ENCODE measurements at regions not wholly inside any gene's neighbourhood (a gene's known extent, or its start where the extent isn't known, plus 50 kb on each side); places are given as distances from the start of the nearest gene placed in this dataset.

DNA sequence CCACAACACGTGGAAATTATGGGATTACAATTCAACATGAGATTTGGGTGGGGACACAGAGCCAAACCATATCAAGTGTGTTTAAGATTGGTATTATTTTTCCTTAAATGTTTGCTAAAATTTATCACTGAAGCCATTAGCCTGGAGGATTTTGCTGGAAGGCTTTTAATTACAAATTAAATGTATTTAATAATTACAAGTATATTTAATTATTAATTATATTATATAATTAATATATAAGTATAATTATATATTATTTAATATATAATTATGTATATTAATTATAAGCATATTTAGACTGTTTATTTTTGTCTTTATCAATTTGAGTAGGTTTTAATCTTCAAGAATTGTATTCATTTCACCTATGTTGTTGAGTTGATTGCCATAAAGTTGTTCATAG lies 427.4 kb upstream of the FLRT2 start:
- Histone ChIP-seq H3K27ac (ENCODE audit: low read depth, low read length) (no peak overlapping the region), H3K36me3 (ENCODE audit: control insufficient read depth in 1 of 2, insufficient read depth in 2 of 2, low read length in 2 of 2) (no peaks in the 10 kb centered on the region), H3K4me1 (ENCODE audit: control insufficient read depth in 1 of 2, insufficient read depth in 2 of 2, low read length in 2 of 2) (no peaks in the 10 kb centered on the region), H3K9ac (ENCODE audit: low read depth in 1 of 2, low read length in 2 of 2) (no peak overlapping the region), H3K27me3 (ENCODE audit: control insufficient read depth in 1 of 2, insufficient read depth in 2 of 2, low read length in 2 of 2) (no peaks in the 10 kb centered on the region), H3K4me3 (ENCODE audit: low read depth in 1 of 2, low read length in 2 of 2) (no peak overlapping the region), H3K9me3 (ENCODE audit: control insufficient read depth in 1 of 2, low read length in 2 of 2) (peaks cover 3 to 12% of the 10 kb centered on the region in 2 donors)

DNA sequence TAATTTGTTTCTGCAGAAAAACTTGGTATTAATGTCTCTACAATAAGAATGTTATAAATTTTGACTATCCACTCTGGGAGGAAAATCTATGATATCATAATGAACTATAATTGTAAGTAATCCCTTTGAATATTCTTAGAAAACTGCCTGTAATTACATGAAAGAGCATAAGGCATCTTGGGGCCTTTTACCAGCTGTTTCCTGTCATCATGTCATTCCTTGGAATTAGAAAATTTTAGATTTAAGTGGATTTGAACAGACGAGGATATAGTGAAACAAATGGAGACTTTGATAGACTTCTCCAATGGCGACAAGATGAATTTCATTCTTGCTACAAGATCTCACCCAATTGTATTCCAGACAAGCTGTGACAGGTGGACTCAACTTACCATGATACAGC lies 423.4 kb upstream of the FLRT2 start:
- Histone ChIP-seq H3K27ac (ENCODE audit: low read depth, low read length) (no peak overlapping the region), H3K27me3 (ENCODE audit: control insufficient read depth in 1 of 2, insufficient read depth in 2 of 2, low read length in 2 of 2) (no peaks in the 10 kb centered on the region), H3K4me3 (ENCODE audit: low read depth in 1 of 2, low read length in 2 of 2) (no peak overlapping the region), H3K9me3 (ENCODE audit: control insufficient read depth in 1 of 2, low read length in 2 of 2) (peaks cover 3 to 10% of the 10 kb centered on the region in 2 donors), H3K36me3 (ENCODE audit: control insufficient read depth in 1 of 2, insufficient read depth in 2 of 2, low read length in 2 of 2) (no peaks in the 10 kb centered on the region), H3K4me1 (ENCODE audit: control insufficient read depth in 1 of 2, insufficient read depth in 2 of 2, low read length in 2 of 2) (no peaks in the 10 kb centered on the region), H3K9ac (ENCODE audit: low read depth in 1 of 2, low read length in 2 of 2) (no peak overlapping the region)

GRCh38 chr14:85112762-85113161 lies 417.2 kb upstream of the FLRT2 start:
- no peak overlapping the region for H3K4me3 ChIP-seq (ENCODE audit: low read depth in 1 of 2, low read length in 2 of 2)
- H3K9ac ChIP-seq (ENCODE audit: low read depth in 1 of 2, low read length in 2 of 2) = no peak overlapping the region
- no peaks in the 10 kb centered on the region for H3K27me3 ChIP-seq (ENCODE audit: control insufficient read depth in 1 of 2, insufficient read depth in 2 of 2, low read length in 2 of 2)
- H3K9me3 ChIP-seq (ENCODE audit: control insufficient read depth in 1 of 2, low read length in 2 of 2) = peaks cover 7 to 10% of the 10 kb centered on the region in 2 donors
- no peak overlapping the region for H3K27ac ChIP-seq (ENCODE audit: low read depth, low read length)
- H3K4me1 ChIP-seq (ENCODE audit: control insufficient read depth in 1 of 2, insufficient read depth in 2 of 2, low read length in 2 of 2) = no peaks in the 10 kb centered on the region
- no peaks in the 10 kb centered on the region for H3K36me3 ChIP-seq (ENCODE audit: control insufficient read depth in 1 of 2, insufficient read depth in 2 of 2, low read length in 2 of 2)

- H3K4me1 ChIP-seq (ENCODE audit: control insufficient read depth in 1 of 2, insufficient read depth in 2 of 2, low read length in 2 of 2) = no peaks in the 10 kb centered on the region
- no peaks in the 10 kb centered on the region for H3K36me3 ChIP-seq (ENCODE audit: control insufficient read depth in 1 of 2, insufficient read depth in 2 of 2, low read length in 2 of 2)
- no peak overlapping the region for H3K27ac ChIP-seq (ENCODE audit: low read depth, low read length)
- no peak overlapping the region for H3K4me3 ChIP-seq (ENCODE audit: low read depth in 1 of 2, low read length in 2 of 2)
- H3K9ac ChIP-seq (ENCODE audit: low read depth in 1 of 2, low read length in 2 of 2) = no peak overlapping the region
- H3K27me3 ChIP-seq (ENCODE audit: control insufficient read depth in 1 of 2, insufficient read depth in 2 of 2, low read length in 2 of 2) = no peaks in the 10 kb centered on the region
- H3K9me3 ChIP-seq (ENCODE audit: control insufficient read depth in 1 of 2, low read length in 2 of 2) = peaks cover 7 to 10% of the 10 kb centered on the region in 2 donors
Observed at GRCh38 chr14:85115921-85116320, 414.0 kb upstream of the FLRT2 start.

- no peaks in the 10 kb centered on the region for H3K36me3 ChIP-seq (ENCODE audit: control insufficient read depth in 1 of 2, insufficient read depth in 2 of 2, low read length in 2 of 2)
- no peak overlapping the region for H3K9ac ChIP-seq (ENCODE audit: low read depth in 1 of 2, low read length in 2 of 2)
- H3K4me1 ChIP-seq (ENCODE audit: control insufficient read depth in 1 of 2, insufficient read depth in 2 of 2, low read length in 2 of 2) = no peaks in the 10 kb centered on the region
- H3K4me3 ChIP-seq (ENCODE audit: low read depth in 1 of 2, low read length in 2 of 2) = no peak overlapping the region
- H3K27ac ChIP-seq (ENCODE audit: low read depth, low read length) = no peak overlapping the region
- peaks cover 3 to 7% of the 10 kb centered on the region in 2 donors for H3K9me3 ChIP-seq (ENCODE audit: control insufficient read depth in 1 of 2, low read length in 2 of 2)
- H3K27me3 ChIP-seq (ENCODE audit: control insufficient read depth in 1 of 2, insufficient read depth in 2 of 2, low read length in 2 of 2) = no peaks in the 10 kb centered on the region
Observed at GRCh38 chr14:85118274-85118673, 411.7 kb upstream of the FLRT2 start.

DNA sequence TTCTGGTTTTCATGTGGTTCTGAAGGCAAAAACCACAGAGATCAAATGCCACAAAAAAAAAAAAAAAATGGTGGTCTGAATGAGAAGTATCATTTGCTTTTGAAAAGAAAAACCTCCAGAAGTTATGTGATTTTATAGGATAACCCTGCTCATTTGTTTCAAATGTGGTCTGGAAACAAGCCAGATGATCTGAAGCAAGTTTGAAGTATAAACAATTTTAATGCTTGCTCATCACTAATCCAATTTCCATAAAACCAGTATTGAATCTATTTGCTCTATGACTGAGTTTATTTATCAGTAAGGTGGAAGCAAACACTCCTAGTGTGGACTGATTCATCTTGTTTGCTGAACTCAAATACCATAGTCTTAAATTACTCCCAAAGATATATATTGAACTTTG lies 407.3 kb upstream of the FLRT2 start:
- Histone ChIP-seq H3K9me3 (ENCODE audit: control insufficient read depth in 1 of 2, low read length in 2 of 2) (peaks cover 7 to 8% of the 10 kb centered on the region in 2 donors), H3K4me1 (ENCODE audit: control insufficient read depth in 1 of 2, insufficient read depth in 2 of 2, low read length in 2 of 2) (no peaks in the 10 kb centered on the region), H3K27ac (ENCODE audit: low read depth, low read length) (no peak overlapping the region), H3K36me3 (ENCODE audit: control insufficient read depth in 1 of 2, insufficient read depth in 2 of 2, low read length in 2 of 2) (no peaks in the 10 kb centered on the region), H3K27me3 (ENCODE audit: control insufficient read depth in 1 of 2, insufficient read depth in 2 of 2, low read length in 2 of 2) (no peaks in the 10 kb centered on the region), H3K4me3 (ENCODE audit: low read depth in 1 of 2, low read length in 2 of 2) (no peak overlapping the region), H3K9ac (ENCODE audit: low read depth in 1 of 2, low read length in 2 of 2) (no peak overlapping the region)

DNA sequence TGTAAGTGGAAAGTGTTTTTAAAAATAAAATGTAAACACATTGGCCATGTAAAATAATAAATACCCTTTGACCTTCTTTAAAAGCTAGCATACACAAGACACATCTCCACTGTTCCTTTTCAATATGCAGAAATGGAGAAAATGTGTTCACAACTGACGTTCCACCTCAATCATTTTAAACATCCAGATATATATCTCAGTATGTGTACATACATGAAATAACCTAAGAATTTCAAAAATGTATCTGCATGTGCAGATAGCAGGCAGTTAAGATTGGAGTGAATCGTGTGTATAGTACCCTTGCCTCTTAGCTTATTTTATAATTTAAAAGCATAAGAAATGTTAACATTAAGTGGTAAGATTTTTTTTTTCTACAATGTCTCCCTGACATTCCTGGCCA lies 406.2 kb upstream of the FLRT2 start:
- Histone ChIP-seq H3K4me3 (ENCODE audit: low read depth in 1 of 2, low read length in 2 of 2) (no peak overlapping the region), H3K36me3 (ENCODE audit: control insufficient read depth in 1 of 2, insufficient read depth in 2 of 2, low read length in 2 of 2) (no peaks in the 10 kb centered on the region), H3K27me3 (ENCODE audit: control insufficient read depth in 1 of 2, insufficient read depth in 2 of 2, low read length in 2 of 2) (no peaks in the 10 kb centered on the region), H3K4me1 (ENCODE audit: control insufficient read depth in 1 of 2, insufficient read depth in 2 of 2, low read length in 2 of 2) (no peaks in the 10 kb centered on the region), H3K27ac (ENCODE audit: low read depth, low read length) (no peak overlapping the region), H3K9me3 (ENCODE audit: control insufficient read depth in 1 of 2, low read length in 2 of 2) (peaks cover 7 to 9% of the 10 kb centered on the region in 2 donors), H3K9ac (ENCODE audit: low read depth in 1 of 2, low read length in 2 of 2) (no peak overlapping the region)

DNA sequence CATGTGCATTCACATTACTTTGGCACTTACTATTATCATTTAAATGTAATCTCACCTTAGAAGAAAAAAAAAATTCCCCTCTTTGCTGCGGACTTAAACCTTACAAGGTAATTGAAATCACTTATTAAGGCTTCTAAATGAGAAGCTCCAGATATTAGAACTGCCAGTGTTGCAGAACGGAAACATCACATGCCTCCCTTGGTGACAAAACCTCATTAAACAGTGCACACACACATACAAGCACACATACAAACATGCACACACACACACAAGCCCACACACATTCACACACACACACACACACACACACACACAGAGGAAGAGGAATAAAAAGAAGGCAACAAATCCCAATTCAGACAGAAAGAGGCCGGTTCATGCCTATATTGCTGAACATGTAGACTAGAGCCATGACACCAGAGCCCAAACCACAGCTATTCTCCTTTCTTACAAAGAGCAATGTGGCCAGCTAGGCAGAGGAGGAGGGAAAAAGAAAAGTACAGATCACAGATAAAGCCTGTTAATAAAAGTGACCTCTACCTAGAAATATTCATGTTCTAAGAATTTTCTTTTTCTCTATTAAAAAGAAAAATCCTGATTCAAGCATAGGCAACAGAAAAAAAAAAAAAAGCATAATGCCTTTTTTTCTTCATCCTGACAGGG lies 405.2 kb upstream of the FLRT2 start:
- no peaks in the 10 kb centered on the region for H3K27me3 ChIP-seq (ENCODE audit: control insufficient read depth in 1 of 2, insufficient read depth in 2 of 2, low read length in 2 of 2)
- H3K9ac ChIP-seq (ENCODE audit: low read depth in 1 of 2, low read length in 2 of 2) = no peak overlapping the region
- no peak overlapping the region for H3K27ac ChIP-seq (ENCODE audit: low read depth, low read length)
- peaks cover 7 to 9% of the 10 kb centered on the region in 2 donors for H3K9me3 ChIP-seq (ENCODE audit: control insufficient read depth in 1 of 2, low read length in 2 of 2)
- no peak overlapping the region for H3K4me3 ChIP-seq (ENCODE audit: low read depth in 1 of 2, low read length in 2 of 2)
- no peaks in the 10 kb centered on the region for H3K36me3 ChIP-seq (ENCODE audit: control insufficient read depth in 1 of 2, insufficient read depth in 2 of 2, low read length in 2 of 2)
- no peaks in the 10 kb centered on the region for H3K4me1 ChIP-seq (ENCODE audit: control insufficient read depth in 1 of 2, insufficient read depth in 2 of 2, low read length in 2 of 2)

GRCh38 chr14:85125291-85125670 lies 404.7 kb upstream of the FLRT2 start:
- Histone ChIP-seq H3K27me3 (ENCODE audit: control insufficient read depth in 1 of 2, insufficient read depth in 2 of 2, low read length in 2 of 2) (no peaks in the 10 kb centered on the region), H3K4me1 (ENCODE audit: control insufficient read depth in 1 of 2, insufficient read depth in 2 of 2, low read length in 2 of 2) (no peaks in the 10 kb centered on the region), H3K9me3 (ENCODE audit: control insufficient read depth in 1 of 2, low read length in 2 of 2) (peaks cover 7 to 12% of the 10 kb centered on the region in 2 donors), H3K36me3 (ENCODE audit: control insufficient read depth in 1 of 2, insufficient read depth in 2 of 2, low read length in 2 of 2) (no peaks in the 10 kb centered on the region), H3K27ac (ENCODE audit: low read depth, low read length) (no peak overlapping the region), H3K9ac (ENCODE audit: low read depth in 1 of 2, low read length in 2 of 2) (no peak overlapping the region), H3K4me3 (ENCODE audit: low read depth in 1 of 2, low read length in 2 of 2) (no peak overlapping the region)

GRCh38 chr14:85129921-85130320 lies 400.0 kb upstream of the FLRT2 start:
- no peaks in the 10 kb centered on the region for H3K4me1 ChIP-seq (ENCODE audit: control insufficient read depth in 1 of 2, insufficient read depth in 2 of 2, low read length in 2 of 2)
- no peak overlapping the region for H3K9ac ChIP-seq (ENCODE audit: low read depth in 1 of 2, low read length in 2 of 2)
- H3K27ac ChIP-seq (ENCODE audit: low read depth, low read length) = no peak overlapping the region
- H3K4me3 ChIP-seq (ENCODE audit: low read depth in 1 of 2, low read length in 2 of 2) = no peak overlapping the region
- H3K9me3 ChIP-seq (ENCODE audit: control insufficient read depth in 1 of 2, low read length in 2 of 2) = peaks cover 8 to 16% of the 10 kb centered on the region in 2 donors
- H3K36me3 ChIP-seq (ENCODE audit: control insufficient read depth in 1 of 2, insufficient read depth in 2 of 2, low read length in 2 of 2) = no peaks in the 10 kb centered on the region
- no peaks in the 10 kb centered on the region for H3K27me3 ChIP-seq (ENCODE audit: control insufficient read depth in 1 of 2, insufficient read depth in 2 of 2, low read length in 2 of 2)
